GM23338 (cell line): ENCODE measurements at regions not wholly inside any gene's neighbourhood (a gene's known extent, or its start where the extent isn't known, plus 50 kb on each side); places are given as distances from the start of the nearest gene placed in this dataset.

Experiments used
- ATAC-seq: fragments of 200-7000 bp; cut with Tn5 transposase; 3 replicates; pipeline ENCODE4 v1.9.1; 2020
- DNase-seq: peaks from one replicate; pipeline ENCODE4 v3.0.0-alpha.2; 2015; ENCODE audit warnings: low spot score
- H2AFZ ChIP-seq: fragments of 200-600 bp; sonication (generic); 2 replicates; pipeline ENCODE4 v1.8.0; 2016; ENCODE audit warnings: antibody characterized with exemption, mild to moderate bottlenecking, moderate library complexity
- H3F3A ChIP-seq: fragments of 200-600 bp; sonication (generic); replicated peaks from 2 replicates; pipeline ENCODE4 v1.8.0; 2017; ENCODE audit warnings: antibody characterized with exemption, mixed run types, low read depth
- H3K27ac ChIP-seq: fragments of 200-600 bp; sonication (generic); 2 replicates; pipeline ENCODE4 v1.6.1; 2016; ENCODE audit warnings: low read depth
- H3K27me3 ChIP-seq: fragments of 200-600 bp; sonication (generic); 2 replicates; pipeline ENCODE4 v1.8.0; 2016; ENCODE audit warnings: mild to moderate bottlenecking, mixed run types, moderate library complexity; ENCODE audit not compliant: insufficient read depth
- H3K36me3 ChIP-seq: fragments of 200-600 bp; sonication (generic); 2 replicates; pipeline ENCODE4 v1.8.0; 2016; ENCODE audit warnings: mild to moderate bottlenecking; ENCODE audit not compliant: insufficient read depth
- H3K4me1 ChIP-seq: fragments of 200-600 bp; sonication (generic); 2 replicates; pipeline ENCODE4 v1.8.0; 2016; ENCODE audit warnings: mild to moderate bottlenecking, moderate library complexity; ENCODE audit not compliant: insufficient read depth
- H3K4me2 ChIP-seq: fragments of 200-600 bp; sonication (generic); 2 replicates; pipeline ENCODE4 v1.7.1; 2017; ENCODE audit warnings: mixed run types
- H3K4me3 ChIP-seq: fragments of 200-600 bp; sonication (generic); 2 replicates; pipeline ENCODE4 v1.6.1; 2016; ENCODE audit warnings: mixed run types
- H3K79me2 ChIP-seq: fragments of 200-600 bp; sonication (generic); replicated peaks from 2 replicates; pipeline ENCODE4 v1.8.0; 2017; ENCODE audit warnings: mild to moderate bottlenecking; ENCODE audit not compliant: insufficient read depth
- H3K9me2 ChIP-seq: fragments of 200-600 bp; sonication (generic); 2 replicates; pipeline ENCODE4 v1.8.0; 2017; ENCODE audit not compliant: insufficient read depth
- H4K20me1 ChIP-seq: fragments of 200-600 bp; sonication (generic); replicated peaks from 2 replicates; pipeline ENCODE4 v1.8.0; 2017; ENCODE audit warnings: mild to moderate bottlenecking; ENCODE audit not compliant: insufficient read depth
- H3K27ac Mint-ChIP-seq: 2 replicates; pipeline ENCODE4 v1.8.0; 2020; ENCODE audit warnings: inconsistent platforms, mild to moderate bottlenecking, moderate library complexity, mixed read lengths
- H3K27me3 Mint-ChIP-seq: 3 replicates; pipeline ENCODE4 v1.8.0; 2022; ENCODE audit warnings: low read depth, mild to moderate bottlenecking, moderate library complexity, mixed read lengths, inconsistent platforms; ENCODE audit not compliant: insufficient read depth, poor library complexity
- H3K36me3 Mint-ChIP-seq: 3 replicates; pipeline ENCODE4 v1.8.0; 2021; ENCODE audit warnings: low read depth, mild to moderate bottlenecking, inconsistent platforms, moderate library complexity, mixed read lengths
- H3K4me1 Mint-ChIP-seq: 3 replicates; pipeline ENCODE4 v1.8.0; 2020; ENCODE audit warnings: mild to moderate bottlenecking, inconsistent platforms, mixed read lengths
- H3K4me3 Mint-ChIP-seq: 3 replicates; pipeline ENCODE4 v1.8.0; 2021; ENCODE audit warnings: moderate library complexity, mild to moderate bottlenecking, inconsistent platforms, mixed read lengths
- H3K9me3 Mint-ChIP-seq: 3 replicates; pipeline ENCODE4 v1.8.0; 2020; ENCODE audit warnings: moderate library complexity, mild to moderate bottlenecking, inconsistent platforms, mixed read lengths
- EZH2phosphoT487 ChIP-seq: fragments of 200-600 bp; sonication (generic); IDR thresholded peaks from one replicate; pipeline ENCODE4 v1.8.1; 2018; ENCODE audit warnings: antibody characterized with exemption; ENCODE audit not compliant: unreplicated experiment
- NANOG ChIP-seq: IDR thresholded peaks from 2 replicates; pipeline ENCODE4 v1.6.1; 2016; ENCODE audit warnings: antibody characterized with exemption, borderline replicate concordance
- POLR2AphosphoS5 ChIP-seq: IDR thresholded peaks from 2 replicates; pipeline ENCODE4 v1.6.1; 2016; ENCODE audit warnings: antibody characterized with exemption, low read depth
- STAT1 ChIP-seq: IDR thresholded peaks from one replicate; pipeline ENCODE4 v1.6.1; 2016; ENCODE audit warnings: antibody characterized with exemption; ENCODE audit not compliant: unreplicated experiment
- TF ChIP-seq, protein P1 (sequence below): fragments of 250-450 bp; sonication (Bioruptor Pico); IDR thresholded peaks from 2 replicates; pipeline ENCODE4 v1.5.0; 2020; ENCODE audit warnings: mild to moderate bottlenecking, moderate library complexity
- TF ChIP-seq, protein P2 (sequence below): IDR thresholded peaks from one replicate; pipeline ENCODE4 v1.6.1; 2018; ENCODE audit warnings: antibody characterized with exemption; ENCODE audit not compliant: unreplicated experiment

DNA sequence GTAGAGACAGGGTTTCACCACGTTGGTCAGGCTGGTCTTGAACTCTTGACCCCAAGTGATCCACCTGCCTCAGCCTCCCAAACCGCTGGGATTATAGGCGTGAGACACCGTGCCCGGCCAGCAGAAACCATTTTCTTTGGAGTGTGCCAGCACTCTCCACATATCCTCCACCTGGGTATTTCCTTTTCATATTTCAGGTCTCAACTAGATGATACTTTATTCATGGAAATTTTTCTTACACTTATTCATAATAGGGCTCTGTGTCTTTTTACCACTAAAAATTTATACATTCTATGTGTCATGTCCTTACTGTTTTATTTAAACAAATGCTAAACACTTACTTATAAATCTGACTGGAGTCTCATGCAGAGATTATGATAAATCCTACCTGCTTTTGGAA, 305.9 kb downstream of the PCDH20 start (continued):
- TF ChIP-seq, protein P1, sequence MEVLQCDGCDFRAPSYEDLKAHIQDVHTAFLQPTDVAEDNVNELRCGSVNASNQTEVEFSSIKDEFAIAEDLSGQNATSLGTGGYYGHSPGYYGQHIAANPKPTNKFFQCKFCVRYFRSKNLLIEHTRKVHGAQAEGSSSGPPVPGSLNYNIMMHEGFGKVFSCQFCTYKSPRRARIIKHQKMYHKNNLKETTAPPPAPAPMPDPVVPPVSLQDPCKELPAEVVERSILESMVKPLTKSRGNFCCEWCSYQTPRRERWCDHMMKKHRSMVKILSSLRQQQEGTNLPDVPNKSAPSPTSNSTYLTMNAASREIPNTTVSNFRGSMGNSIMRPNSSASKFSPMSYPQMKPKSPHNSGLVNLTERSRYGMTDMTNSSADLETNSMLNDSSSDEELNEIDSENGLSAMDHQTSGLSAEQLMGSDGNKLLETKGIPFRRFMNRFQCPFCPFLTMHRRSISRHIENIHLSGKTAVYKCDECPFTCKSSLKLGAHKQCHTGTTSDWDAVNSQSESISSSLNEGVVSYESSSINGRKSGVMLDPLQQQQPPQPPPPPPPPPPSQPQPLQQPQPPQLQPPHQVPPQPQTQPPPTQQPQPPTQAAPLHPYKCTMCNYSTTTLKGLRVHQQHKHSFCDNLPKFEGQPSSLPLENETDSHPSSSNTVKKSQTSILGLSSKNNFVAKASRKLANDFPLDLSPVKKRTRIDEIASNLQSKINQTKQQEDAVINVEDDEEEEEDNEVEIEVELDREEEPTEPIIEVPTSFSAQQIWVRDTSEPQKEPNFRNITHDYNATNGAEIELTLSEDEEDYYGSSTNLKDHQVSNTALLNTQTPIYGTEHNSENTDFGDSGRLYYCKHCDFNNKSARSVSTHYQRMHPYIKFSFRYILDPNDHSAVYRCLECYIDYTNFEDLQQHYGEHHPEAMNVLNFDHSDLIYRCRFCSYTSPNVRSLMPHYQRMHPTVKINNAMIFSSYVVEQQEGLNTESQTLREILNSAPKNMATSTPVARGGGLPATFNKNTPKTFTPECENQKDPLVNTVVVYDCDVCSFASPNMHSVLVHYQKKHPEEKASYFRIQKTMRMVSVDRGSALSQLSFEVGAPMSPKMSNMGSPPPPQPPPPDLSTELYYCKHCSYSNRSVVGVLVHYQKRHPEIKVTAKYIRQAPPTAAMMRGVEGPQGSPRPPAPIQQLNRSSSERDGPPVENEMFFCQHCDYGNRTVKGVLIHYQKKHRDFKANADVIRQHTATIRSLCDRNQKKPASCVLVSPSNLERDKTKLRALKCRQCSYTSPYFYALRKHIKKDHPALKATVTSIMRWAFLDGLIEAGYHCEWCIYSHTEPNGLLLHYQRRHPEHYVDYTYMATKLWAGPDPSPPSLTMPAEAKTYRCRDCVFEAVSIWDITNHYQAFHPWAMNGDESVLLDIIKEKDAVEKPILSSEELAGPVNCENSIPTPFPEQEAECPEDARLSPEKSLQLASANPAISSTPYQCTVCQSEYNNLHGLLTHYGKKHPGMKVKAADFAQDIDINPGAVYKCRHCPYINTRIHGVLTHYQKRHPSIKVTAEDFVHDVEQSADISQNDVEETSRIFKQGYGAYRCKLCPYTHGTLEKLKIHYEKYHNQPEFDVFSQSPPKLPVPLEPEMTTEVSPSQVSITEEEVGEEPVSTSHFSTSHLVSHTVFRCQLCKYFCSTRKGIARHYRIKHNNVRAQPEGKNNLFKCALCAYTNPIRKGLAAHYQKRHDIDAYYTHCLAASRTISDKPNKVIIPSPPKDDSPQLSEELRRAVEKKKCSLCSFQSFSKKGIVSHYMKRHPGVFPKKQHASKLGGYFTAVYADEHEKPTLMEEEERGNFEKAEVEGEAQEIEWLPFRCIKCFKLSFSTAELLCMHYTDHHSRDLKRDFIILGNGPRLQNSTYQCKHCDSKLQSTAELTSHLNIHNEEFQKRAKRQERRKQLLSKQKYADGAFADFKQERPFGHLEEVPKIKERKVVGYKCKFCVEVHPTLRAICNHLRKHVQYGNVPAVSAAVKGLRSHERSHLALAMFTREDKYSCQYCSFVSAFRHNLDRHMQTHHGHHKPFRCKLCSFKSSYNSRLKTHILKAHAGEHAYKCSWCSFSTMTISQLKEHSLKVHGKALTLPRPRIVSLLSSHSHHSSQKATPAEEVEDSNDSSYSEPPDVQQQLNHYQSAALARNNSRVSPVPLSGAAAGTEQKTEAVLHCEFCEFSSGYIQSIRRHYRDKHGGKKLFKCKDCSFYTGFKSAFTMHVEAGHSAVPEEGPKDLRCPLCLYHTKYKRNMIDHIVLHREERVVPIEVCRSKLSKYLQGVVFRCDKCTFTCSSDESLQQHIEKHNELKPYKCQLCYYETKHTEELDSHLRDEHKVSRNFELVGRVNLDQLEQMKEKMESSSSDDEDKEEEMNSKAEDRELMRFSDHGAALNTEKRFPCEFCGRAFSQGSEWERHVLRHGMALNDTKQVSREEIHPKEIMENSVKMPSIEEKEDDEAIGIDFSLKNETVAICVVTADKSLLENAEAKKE (CRISPR knock-in tag) = no peak
- no peak for TF ChIP-seq POLR2AphosphoS5
- no peak for TF ChIP-seq NANOG

DNA sequence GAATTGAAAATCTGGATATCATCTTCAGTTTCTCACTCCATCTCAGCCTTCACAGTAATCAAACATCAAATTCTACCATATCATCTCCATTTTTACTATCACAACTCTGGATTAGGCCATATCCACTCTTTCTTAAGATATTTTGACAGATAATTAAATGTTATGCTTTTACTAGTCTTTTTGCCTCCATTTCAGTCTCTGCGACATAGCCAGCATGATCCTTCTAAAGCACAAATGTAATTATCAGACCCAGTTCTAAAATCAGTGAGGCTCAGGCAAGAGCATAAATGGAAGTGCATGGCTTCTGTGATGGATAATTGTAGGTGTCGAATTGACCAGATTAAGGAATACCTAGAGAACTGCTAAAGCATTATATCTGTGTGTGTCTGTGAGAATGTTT, 307.7 kb downstream of the PCDH20 start:
- Mint-ChIP-seq H3K27ac (no peak overlapping the region), H3K4me3 (no peak overlapping the region), H3K4me1 (no peaks in the 10 kb centered on the region), H3K27me3 (peaks cover 2% of the 10 kb centered on the region), H3K9me3 (peaks cover 3% of the 10 kb centered on the region; the same call in 1 of the 3 replicates), H3K36me3 (peaks cover 3% of the 10 kb centered on the region; the same call in 1 of the 3 replicates)
- H3K79me2 ChIP-seq = no peaks in the 10 kb centered on the region
- ATAC-seq = no peak
- no peaks in the 10 kb centered on the region for H4K20me1 ChIP-seq
- peak overlapping the region; percentile 63; the same call in 1 of the 2 replicates for H2AFZ ChIP-seq
- 0 out of 2 replicates have a peak, but pooled peaks cover 3% of the 10 kb centered on the region for H3K9me2 ChIP-seq
- H3K27ac ChIP-seq = no peak overlapping the region
- H3F3A ChIP-seq = no peaks in the 10 kb centered on the region
- no peak for DNase-seq
- no peaks in the 10 kb centered on the region for H3K27me3 ChIP-seq
- no peaks in the 10 kb centered on the region; the same call in 1 of the 2 replicates for H3K36me3 ChIP-seq
- no peak overlapping the region for H3K4me2 ChIP-seq
- TF ChIP-seq NANOG (no peak), STAT1 (no peak), EZH2phosphoT487 (no peak), POLR2AphosphoS5 (no peak)
- TF ChIP-seq, protein P2, sequence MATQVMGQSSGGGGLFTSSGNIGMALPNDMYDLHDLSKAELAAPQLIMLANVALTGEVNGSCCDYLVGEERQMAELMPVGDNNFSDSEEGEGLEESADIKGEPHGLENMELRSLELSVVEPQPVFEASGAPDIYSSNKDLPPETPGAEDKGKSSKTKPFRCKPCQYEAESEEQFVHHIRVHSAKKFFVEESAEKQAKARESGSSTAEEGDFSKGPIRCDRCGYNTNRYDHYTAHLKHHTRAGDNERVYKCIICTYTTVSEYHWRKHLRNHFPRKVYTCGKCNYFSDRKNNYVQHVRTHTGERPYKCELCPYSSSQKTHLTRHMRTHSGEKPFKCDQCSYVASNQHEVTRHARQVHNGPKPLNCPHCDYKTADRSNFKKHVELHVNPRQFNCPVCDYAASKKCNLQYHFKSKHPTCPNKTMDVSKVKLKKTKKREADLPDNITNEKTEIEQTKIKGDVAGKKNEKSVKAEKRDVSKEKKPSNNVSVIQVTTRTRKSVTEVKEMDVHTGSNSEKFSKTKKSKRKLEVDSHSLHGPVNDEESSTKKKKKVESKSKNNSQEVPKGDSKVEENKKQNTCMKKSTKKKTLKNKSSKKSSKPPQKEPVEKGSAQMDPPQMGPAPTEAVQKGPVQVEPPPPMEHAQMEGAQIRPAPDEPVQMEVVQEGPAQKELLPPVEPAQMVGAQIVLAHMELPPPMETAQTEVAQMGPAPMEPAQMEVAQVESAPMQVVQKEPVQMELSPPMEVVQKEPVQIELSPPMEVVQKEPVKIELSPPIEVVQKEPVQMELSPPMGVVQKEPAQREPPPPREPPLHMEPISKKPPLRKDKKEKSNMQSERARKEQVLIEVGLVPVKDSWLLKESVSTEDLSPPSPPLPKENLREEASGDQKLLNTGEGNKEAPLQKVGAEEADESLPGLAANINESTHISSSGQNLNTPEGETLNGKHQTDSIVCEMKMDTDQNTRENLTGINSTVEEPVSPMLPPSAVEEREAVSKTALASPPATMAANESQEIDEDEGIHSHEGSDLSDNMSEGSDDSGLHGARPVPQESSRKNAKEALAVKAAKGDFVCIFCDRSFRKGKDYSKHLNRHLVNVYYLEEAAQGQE = no peak
- TF ChIP-seq, protein P1 (CRISPR knock-in tag) = no peak
- H3K4me3 ChIP-seq = no peak overlapping the region
- H3K4me1 ChIP-seq = no peaks in the 10 kb centered on the region
